Fibroblast of lung (primary cell): ENCODE measurements at regions not wholly inside any gene's neighbourhood (a gene's known extent, or its start where the extent isn't known, plus 50 kb on each side); places are given as distances from the start of the nearest gene placed in this dataset.

Experiments
- EZH2 ChIP-seq: IDR thresholded peaks from 2 replicates; pipeline ENCODE4 v1.5.1; 2012; ENCODE audit warnings: low read length, control low read depth, mild to moderate bottlenecking; ENCODE audit errors: missing control alignments
- TF ChIP-seq, protein P1 (sequence below), 2 donors: IDR thresholded peaks in 1 of 2; conservative IDR thresholded peaks in 1 of 2; 1 replicate in 1 of 2; 2 replicates in 1 of 2; pipeline ENCODE4 v1.5.1; 2011 to 2012; ENCODE audit warnings: low read length in 2 of 2, control low read depth in 1 of 2, inconsistent platforms in 1 of 2, low read depth in 1 of 2, mild to moderate bottlenecking in 1 of 2

DNA sequence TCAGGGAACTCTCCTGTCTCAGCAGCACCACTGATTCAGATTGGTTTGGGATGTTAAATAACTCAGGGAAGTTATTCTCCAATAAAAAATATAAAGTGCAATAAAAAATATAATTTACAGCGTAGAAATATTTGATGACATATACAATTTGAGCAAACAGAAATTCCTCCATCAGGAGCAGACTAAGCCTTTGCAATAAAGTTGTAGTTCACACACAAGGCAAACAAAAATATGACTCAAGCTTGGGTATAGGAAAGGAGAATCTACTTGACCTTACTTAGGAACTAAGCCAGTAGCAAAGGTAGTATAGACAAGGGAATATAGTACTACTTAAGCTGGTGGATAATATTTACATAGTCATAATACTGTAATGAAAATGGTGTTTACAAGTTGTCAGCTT lies 264.1 kb downstream of the KIF21A start:
- TF ChIP-seq, protein P1, sequence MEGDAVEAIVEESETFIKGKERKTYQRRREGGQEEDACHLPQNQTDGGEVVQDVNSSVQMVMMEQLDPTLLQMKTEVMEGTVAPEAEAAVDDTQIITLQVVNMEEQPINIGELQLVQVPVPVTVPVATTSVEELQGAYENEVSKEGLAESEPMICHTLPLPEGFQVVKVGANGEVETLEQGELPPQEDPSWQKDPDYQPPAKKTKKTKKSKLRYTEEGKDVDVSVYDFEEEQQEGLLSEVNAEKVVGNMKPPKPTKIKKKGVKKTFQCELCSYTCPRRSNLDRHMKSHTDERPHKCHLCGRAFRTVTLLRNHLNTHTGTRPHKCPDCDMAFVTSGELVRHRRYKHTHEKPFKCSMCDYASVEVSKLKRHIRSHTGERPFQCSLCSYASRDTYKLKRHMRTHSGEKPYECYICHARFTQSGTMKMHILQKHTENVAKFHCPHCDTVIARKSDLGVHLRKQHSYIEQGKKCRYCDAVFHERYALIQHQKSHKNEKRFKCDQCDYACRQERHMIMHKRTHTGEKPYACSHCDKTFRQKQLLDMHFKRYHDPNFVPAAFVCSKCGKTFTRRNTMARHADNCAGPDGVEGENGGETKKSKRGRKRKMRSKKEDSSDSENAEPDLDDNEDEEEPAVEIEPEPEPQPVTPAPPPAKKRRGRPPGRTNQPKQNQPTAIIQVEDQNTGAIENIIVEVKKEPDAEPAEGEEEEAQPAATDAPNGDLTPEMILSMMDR (conservative IDR thresholded peaks at IDR 0.05 in 1 of 2, IDR thresholded peaks at IDR 0.05 in 1 of 2; ENCODE audit: low read depth in 1 of 2, low read length in 2 of 2): no peak
- TF ChIP-seq EZH2: no peak
